ENCODE measurements at regions not wholly inside any gene's neighbourhood (a gene's known extent, or its start where the extent isn't known, plus 50 kb on each side); places are given as distances from the start of the nearest gene placed in this dataset.

GRCh38 chr3:187995667-187996066 lies 158.3 kb upstream of the LPP start:
- H3K79me2 ChIP-seq (ENCODE audit: control insufficient read depth, insufficient read depth, low read length): no peaks in the 10 kb centered on the region
- intact Hi-C loops (cut with micrococcal nuclease; ENCODE audit: unreplicated experiment): no loop called here
- no peaks in the 10 kb centered on the region for H4K20me1 ChIP-seq (ENCODE audit: control insufficient read depth, insufficient read depth)
- no peak overlapping the region for H3K4me3 ChIP-seq
- no peaks in the 10 kb centered on the region for H3K36me3 ChIP-seq (ENCODE audit: control insufficient read depth in 2 of 2, insufficient read depth in 2 of 2, low read length in 1 of 2)
- no peaks in the 10 kb centered on the region for H3K4me1 ChIP-seq (ENCODE audit: control insufficient read depth, insufficient read depth, low read length)
- in situ Hi-C loops (cut with MboI): no loop called here
- no peaks in the 10 kb centered on the region for H3K9me3 ChIP-seq (replicated peaks; ENCODE audit: control insufficient read depth, insufficient read depth, low read length)
- H3K9ac ChIP-seq (ENCODE audit: control insufficient read depth, insufficient read depth, low read length): no peak overlapping the region
- ChIA-PET SMC1A (ENCODE audit: uncharacterized antibody, unreplicated experiment) (no interaction called here), CTCF (interaction anchor here (0.6 to 1.4 kb wide), 4 partner anchors 13 to 255 kb away, joined by 3 to 6 read pairs (median 4); no protein-coding TSS in a partner anchor), RAD21 (ENCODE audit: unreplicated experiment) (no interaction called here), POLR2A (no interaction called here)
- BruUV-seq (replicated peaks): no TSS peak
- ATAC-seq: no peak
- H3K27ac ChIP-seq (ENCODE audit: control insufficient read depth, insufficient read depth): no peak overlapping the region
- no peak for FAIRE-seq
- H3K27me3 ChIP-seq (replicated peaks in 1 of 2; ENCODE audit: control insufficient read depth in 2 of 2, insufficient read depth in 2 of 2, low read length in 1 of 2): no peaks in the 10 kb centered on the region
- no peak overlapping the region for H3K4me2 ChIP-seq (ENCODE audit: control insufficient read depth, insufficient read depth)
- no peak overlapping the region for H2AFZ ChIP-seq (ENCODE audit: control insufficient read depth, low read depth, low read length)
- TF ChIP-seq, protein P1, sequence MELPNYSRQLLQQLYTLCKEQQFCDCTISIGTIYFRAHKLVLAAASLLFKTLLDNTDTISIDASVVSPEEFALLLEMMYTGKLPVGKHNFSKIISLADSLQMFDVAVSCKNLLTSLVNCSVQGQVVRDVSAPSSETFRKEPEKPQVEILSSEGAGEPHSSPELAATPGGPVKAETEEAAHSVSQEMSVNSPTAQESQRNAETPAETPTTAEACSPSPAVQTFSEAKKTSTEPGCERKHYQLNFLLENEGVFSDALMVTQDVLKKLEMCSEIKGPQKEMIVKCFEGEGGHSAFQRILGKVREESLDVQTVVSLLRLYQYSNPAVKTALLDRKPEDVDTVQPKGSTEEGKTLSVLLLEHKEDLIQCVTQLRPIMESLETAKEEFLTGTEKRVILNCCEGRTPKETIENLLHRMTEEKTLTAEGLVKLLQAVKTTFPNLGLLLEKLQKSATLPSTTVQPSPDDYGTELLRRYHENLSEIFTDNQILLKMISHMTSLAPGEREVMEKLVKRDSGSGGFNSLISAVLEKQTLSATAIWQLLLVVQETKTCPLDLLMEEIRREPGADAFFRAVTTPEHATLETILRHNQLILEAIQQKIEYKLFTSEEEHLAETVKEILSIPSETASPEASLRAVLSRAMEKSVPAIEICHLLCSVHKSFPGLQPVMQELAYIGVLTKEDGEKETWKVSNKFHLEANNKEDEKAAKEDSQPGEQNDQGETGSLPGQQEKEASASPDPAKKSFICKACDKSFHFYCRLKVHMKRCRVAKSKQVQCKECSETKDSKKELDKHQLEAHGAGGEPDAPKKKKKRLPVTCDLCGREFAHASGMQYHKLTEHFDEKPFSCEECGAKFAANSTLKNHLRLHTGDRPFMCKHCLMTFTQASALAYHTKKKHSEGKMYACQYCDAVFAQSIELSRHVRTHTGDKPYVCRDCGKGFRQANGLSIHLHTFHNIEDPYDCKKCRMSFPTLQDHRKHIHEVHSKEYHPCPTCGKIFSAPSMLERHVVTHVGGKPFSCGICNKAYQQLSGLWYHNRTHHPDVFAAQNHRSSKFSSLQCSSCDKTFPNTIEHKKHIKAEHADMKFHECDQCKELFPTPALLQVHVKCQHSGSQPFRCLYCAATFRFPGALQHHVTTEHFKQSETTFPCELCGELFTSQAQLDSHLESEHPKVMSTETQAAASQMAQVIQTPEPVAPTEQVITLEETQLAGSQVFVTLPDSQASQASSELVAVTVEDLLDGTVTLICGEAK (IDR thresholded peaks at IDR 0.05; ENCODE audit: borderline replicate concordance): no peak
- TF ChIP-seq CHD4 (IDR thresholded peaks at IDR 0.05) (no peak), CBFB (IDR thresholded peaks at IDR 0.05; ENCODE audit: low read depth) (no peak), CHD2 (IDR thresholded peaks at IDR 0.05; ENCODE audit: borderline replicate concordance, low read depth, low read length) (no peak), BMI1 (IDR thresholded peaks at IDR 0.05; ENCODE audit: borderline replicate concordance) (no peak), NBN (IDR thresholded peaks at IDR 0.05) (no peak), SUPT20H (IDR thresholded peaks at IDR 0.05; ENCODE audit: borderline replicate concordance, control insufficient read depth, low read depth, low read length) (no peak), TCF3 (IDR thresholded peaks at IDR 0.05; ENCODE audit: borderline replicate concordance, insufficient read depth, low read depth, low read length) (no peak), E2F8 (IDR thresholded peaks at IDR 0.05; ENCODE audit: low read depth, partially characterized antibody) (no peak), HCFC1 (IDR thresholded peaks at IDR 0.05; ENCODE audit: low read length) (no peak), FOXM1 (IDR thresholded peaks at IDR 0.05; ENCODE audit: low read depth, low read length) (no peak), HDAC6 (IDR thresholded peaks at IDR 0.05; ENCODE audit: unreplicated experiment) (no peak), SREBF2 (IDR thresholded peaks at IDR 0.05; ENCODE audit: low read length) (no peak), RAD21 (IDR thresholded peaks at IDR 0.05; ENCODE audit: insufficient read depth, low read depth, low read length) (no peak)
- no peak for DNase-seq (ENCODE audit: low read depth, low spot score)
